Activated B cell treated with CpG ODN at 0.5 μM for 24 hours (primary cell): ENCODE measurements at regions not wholly inside any gene's neighbourhood (a gene's known extent, or its start where the extent isn't known, plus 50 kb on each side); places are given as distances from the start of the nearest gene placed in this dataset.

Source experiments
- ATAC-seq: fragments of 200-7000 bp; cut with Tn5 transposase; one replicate; pipeline ENCODE4 v1.10.0; 2021; ENCODE audit warnings: low read depth, mild to moderate bottlenecking, moderate library complexity
- CTCF ChIA-PET: fragments of 350-600 bp; sonication (Branson Sonifier 250); formaldehyde crosslinking; loops from one replicate; lab custom pipeline; 2021; ENCODE audit warnings: antibody characterized with exemption; lab: Charles Lee
- POLR2A ChIA-PET: fragments of 350-600 bp; sonication (Branson Sonifier 250); formaldehyde crosslinking; loops from one replicate; lab custom pipeline; 2021; ENCODE audit warnings: antibody characterized with exemption; lab: Charles Lee
- DNase-seq: peaks from one replicate; pipeline ENCODE4 v3.0.0; 2022
- H3K27ac Mint-ChIP-seq: one replicate; pipeline ENCODE4 v1.8.0; 2020; ENCODE audit warnings: mixed read lengths
- H3K27me3 Mint-ChIP-seq: one replicate; pipeline ENCODE4 v1.8.0; 2021; ENCODE audit warnings: mixed read lengths
- H3K36me3 Mint-ChIP-seq: one replicate; pipeline ENCODE4 v1.8.0; 2021; ENCODE audit warnings: low read depth, mixed read lengths
- H3K4me1 Mint-ChIP-seq: one replicate; pipeline ENCODE4 v1.8.0; 2021; ENCODE audit warnings: mixed read lengths
- H3K4me3 Mint-ChIP-seq: one replicate; pipeline ENCODE4 v1.8.0; 2020; ENCODE audit warnings: mild to moderate bottlenecking, mixed read lengths
- H3K9me3 Mint-ChIP-seq: one replicate; pipeline ENCODE4 v1.8.0; 2020; ENCODE audit warnings: mixed read lengths
- intact Hi-C: fragments of 100-400 bp; cut with micrococcal nuclease; formaldehyde crosslinking; loops from one replicate; pipeline ENCODE4 v1.15.1; 2024
- TF ChIP-seq, protein P1 (sequence below): fragments of 200-600 bp; IDR thresholded peaks from one replicate; pipeline ENCODE4 v1.8.0; 2022; ENCODE audit warnings: antibody characterized with exemption, mild to moderate bottlenecking

DNA sequence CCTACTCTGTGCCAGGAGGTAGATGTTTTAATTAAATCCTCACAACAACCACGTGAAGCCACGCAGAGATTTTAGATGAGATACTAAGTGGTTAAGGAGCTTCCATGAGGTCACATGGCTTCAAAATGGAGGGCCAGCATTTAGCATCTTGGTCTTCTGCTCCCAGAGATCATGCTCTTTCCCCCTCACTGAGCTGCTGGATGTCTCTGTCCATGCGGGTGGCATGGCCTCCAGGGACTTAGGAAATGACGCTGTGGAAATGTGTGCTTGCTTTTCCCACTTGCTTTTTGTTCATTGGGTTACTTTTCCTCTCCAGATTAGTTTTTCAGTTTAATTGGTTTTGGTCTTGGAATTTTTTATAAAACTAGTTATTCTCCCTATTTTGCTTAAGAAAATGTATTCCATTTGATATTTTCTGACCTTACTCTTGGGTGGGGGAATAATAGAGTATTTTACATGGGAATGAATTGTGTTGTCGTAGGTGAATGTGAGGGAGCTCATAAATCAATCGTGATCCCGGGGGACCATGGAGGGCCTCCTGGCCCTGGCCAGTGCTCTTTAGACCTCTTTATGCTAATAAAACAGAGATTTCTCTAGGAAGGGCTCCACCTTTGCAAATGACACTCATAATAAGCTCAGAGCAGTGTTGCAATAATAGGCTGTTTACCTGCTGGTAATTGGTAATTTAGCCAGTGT lies 376.0 kb upstream of the ONECUT1 start:
- no peak overlapping the region for H3K27ac Mint-ChIP-seq
- CTCF ChIA-PET: no interaction called here

DNA sequence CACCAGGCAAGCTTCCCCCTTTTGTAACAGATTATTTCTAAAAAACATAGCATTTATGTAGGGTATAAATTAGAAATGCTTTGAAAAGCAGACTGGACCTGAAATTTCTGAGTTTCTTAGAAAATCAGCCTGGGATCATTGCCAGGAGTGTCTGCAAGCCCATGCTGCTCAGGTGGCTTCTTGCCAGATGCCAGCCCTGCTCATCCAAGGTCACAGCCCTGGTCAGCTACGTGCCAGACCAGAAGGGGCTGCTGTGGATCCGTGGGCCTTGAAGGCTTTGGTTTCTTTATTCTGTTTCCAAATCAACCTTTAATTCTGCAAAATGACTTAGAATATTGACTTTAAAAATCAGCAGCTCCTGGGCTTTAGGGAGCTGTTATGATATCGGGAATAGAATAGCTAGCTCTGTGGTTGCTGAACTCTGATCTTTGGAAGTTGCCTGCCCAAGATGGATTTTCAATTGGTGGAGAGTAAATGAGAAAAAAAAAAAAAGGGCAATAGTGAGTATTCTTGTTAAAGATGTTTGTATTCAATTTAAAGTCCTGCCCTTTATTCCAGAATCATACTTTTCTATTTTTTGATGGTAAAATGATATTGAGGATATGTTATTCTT lies 370.1 kb upstream of the ONECUT1 start:
- TF ChIP-seq, protein P1, sequence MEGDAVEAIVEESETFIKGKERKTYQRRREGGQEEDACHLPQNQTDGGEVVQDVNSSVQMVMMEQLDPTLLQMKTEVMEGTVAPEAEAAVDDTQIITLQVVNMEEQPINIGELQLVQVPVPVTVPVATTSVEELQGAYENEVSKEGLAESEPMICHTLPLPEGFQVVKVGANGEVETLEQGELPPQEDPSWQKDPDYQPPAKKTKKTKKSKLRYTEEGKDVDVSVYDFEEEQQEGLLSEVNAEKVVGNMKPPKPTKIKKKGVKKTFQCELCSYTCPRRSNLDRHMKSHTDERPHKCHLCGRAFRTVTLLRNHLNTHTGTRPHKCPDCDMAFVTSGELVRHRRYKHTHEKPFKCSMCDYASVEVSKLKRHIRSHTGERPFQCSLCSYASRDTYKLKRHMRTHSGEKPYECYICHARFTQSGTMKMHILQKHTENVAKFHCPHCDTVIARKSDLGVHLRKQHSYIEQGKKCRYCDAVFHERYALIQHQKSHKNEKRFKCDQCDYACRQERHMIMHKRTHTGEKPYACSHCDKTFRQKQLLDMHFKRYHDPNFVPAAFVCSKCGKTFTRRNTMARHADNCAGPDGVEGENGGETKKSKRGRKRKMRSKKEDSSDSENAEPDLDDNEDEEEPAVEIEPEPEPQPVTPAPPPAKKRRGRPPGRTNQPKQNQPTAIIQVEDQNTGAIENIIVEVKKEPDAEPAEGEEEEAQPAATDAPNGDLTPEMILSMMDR: no peak
- no peaks in the 10 kb centered on the region for H3K36me3 Mint-ChIP-seq
- intact Hi-C loops: no loop called here
- no peaks in the 10 kb centered on the region for H3K4me1 Mint-ChIP-seq
- ATAC-seq: no peak
- H3K9me3 Mint-ChIP-seq: no peaks in the 10 kb centered on the region
- no peak for DNase-seq
- ChIA-PET POLR2A (no interaction called here), CTCF (no interaction called here)
- peaks cover 1% of the 10 kb centered on the region for H3K27me3 Mint-ChIP-seq
- H3K4me3 Mint-ChIP-seq: no peak overlapping the region
- no peak overlapping the region for H3K27ac Mint-ChIP-seq

More for the DNA sequence above, 376.0 kb upstream of the ONECUT1 start:
- POLR2A ChIA-PET: no interaction called here
- intact Hi-C loops: no loop called here
- ATAC-seq (no peak), DNase-seq (no peak)
- TF ChIP-seq, protein P1: no peak
- H3K9me3 Mint-ChIP-seq: no peaks in the 10 kb centered on the region
- H3K27me3 Mint-ChIP-seq: peaks cover 4% of the 10 kb centered on the region
- H3K4me1 Mint-ChIP-seq: no peaks in the 10 kb centered on the region
- no peak overlapping the region for H3K4me3 Mint-ChIP-seq
- H3K36me3 Mint-ChIP-seq: no peaks in the 10 kb centered on the region

DNA sequence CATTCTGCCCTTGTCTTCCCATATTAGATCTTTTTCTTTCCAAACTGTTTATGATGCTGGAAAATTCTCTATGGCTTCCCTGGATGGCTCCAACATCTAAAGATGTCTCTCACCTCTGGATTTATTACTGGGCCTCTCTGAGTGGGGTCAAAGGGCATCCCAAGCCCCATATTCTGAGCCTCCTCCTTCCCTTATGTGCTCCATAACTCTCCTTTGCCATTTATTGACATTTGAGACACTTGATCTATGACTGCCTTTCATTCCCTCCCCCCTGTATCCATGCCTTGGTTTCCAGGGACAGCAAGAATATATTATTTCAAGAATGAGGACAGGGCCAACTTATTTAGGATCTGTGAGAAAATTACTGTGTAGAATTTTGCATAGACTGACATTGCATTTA lies 369.3 kb upstream of the ONECUT1 start:
- Mint-ChIP-seq H3K4me1 (no peaks in the 10 kb centered on the region), H3K36me3 (no peaks in the 10 kb centered on the region), H3K4me3 (no peak overlapping the region), H3K27me3 (peaks cover 1% of the 10 kb centered on the region), H3K27ac (no peak overlapping the region), H3K9me3 (no peaks in the 10 kb centered on the region)
- CTCF ChIA-PET: no interaction called here
- no peak for DNase-seq
- POLR2A ChIA-PET: no interaction called here
- intact Hi-C loops: no loop called here
- TF ChIP-seq, protein P1: no peak
- ATAC-seq: no peak

DNA sequence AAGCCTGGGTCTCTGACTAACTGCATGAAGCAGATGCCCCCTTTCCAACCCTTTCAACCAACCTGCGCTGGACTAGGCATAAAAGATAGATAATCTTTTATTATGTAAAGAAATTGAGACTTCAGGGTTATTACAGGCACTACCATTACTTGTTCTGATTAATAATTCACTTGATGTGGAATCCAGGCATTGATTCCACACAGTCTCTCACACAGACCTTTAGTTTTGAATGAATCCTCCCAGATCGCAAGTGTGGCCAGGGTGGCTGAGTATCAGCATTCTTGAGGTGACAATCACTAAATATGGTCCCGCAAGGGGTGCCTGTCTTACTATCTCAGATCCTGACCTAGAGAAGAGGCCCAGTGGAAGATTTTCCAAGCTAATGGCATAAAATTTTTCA lies 368.9 kb upstream of the ONECUT1 start:
- H3K4me3 Mint-ChIP-seq: no peak overlapping the region
- H3K36me3 Mint-ChIP-seq: no peaks in the 10 kb centered on the region
- ATAC-seq: no peak
- TF ChIP-seq, protein P1: no peak
- no peaks in the 10 kb centered on the region for H3K9me3 Mint-ChIP-seq
- CTCF ChIA-PET: no interaction called here
- no peaks in the 10 kb centered on the region for H3K4me1 Mint-ChIP-seq
- peaks cover 1% of the 10 kb centered on the region for H3K27me3 Mint-ChIP-seq
- POLR2A ChIA-PET: no interaction called here
- H3K27ac Mint-ChIP-seq: no peak overlapping the region
- no peak for DNase-seq
- intact Hi-C loops: no loop called here

DNA sequence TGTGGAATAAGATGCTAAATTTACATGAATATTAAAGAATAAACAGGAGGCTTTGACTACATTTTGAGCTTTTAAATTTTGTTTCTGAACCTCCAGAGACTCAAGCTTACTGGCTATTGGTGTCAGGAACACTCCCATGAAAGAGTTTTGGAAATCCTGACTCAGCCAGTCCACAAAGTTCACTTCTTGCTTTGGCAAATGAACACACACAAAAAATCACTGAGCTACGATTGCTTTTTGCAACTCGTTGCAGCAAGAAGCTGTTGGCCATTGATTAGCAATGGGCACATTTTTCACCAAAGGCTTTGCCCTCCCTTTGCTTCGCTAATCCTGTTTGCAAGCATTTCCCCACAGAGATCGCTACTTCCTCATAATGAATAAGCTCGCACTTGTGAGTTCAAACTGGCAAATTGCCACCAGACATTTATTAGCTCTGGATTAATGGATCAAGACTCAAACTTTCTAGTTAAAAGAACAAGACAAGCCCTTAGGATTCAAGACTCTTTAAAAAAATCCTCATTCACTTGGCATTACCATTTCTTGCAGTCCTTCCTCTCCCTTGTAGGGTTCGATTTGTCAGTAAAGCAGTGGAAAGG lies 343.2 kb upstream of the ONECUT1 start:
- H3K27ac Mint-ChIP-seq: no peak overlapping the region
- ChIA-PET CTCF (no interaction called here), POLR2A (no interaction called here)
- DNase-seq: no peak
- H3K4me3 Mint-ChIP-seq: no peak overlapping the region
- intact Hi-C loops: no loop called here
- no peaks in the 10 kb centered on the region for H3K9me3 Mint-ChIP-seq
- H3K27me3 Mint-ChIP-seq: peaks cover 2% of the 10 kb centered on the region
- no peak for ATAC-seq
- TF ChIP-seq, protein P1: no peak
- H3K4me1 Mint-ChIP-seq: no peaks in the 10 kb centered on the region
- no peaks in the 10 kb centered on the region for H3K36me3 Mint-ChIP-seq
